Heart right ventricle (tissue), 16 donors: ENCODE measurements at regions not wholly inside any gene's neighbourhood (a gene's known extent, or its start where the extent isn't known, plus 50 kb on each side); places are given as distances from the start of the nearest gene placed in this dataset.

ENCODE experiments used
- ATAC-seq, 8 donors: fragments of 200-7000 bp; cut with Tn5 transposase; one replicate each; pipeline ENCODE4 v1.9.1; 2020; ENCODE audit warnings: mild to moderate bottlenecking in 8 of 8, moderate library complexity in 8 of 8, moderate number of reproducible peaks in 1 of 8
- DNase-seq, 2 donors: peaks; one replicate each; pipeline ENCODE4 v3.0.0-alpha.2; 2020
- H3K27ac ChIP-seq, 10 donors: fragments of 200-600 bp; sonication (generic) in 2 of 10; one replicate each; pipeline versions ENCODE4 v1.5.0 to v1.8.0; 2020 to 2022; ENCODE audit warnings: mild to moderate bottlenecking in 3 of 10
- H3K27me3 ChIP-seq, 7 donors: fragments of 200-600 bp; one replicate each; pipeline ENCODE4 v1.8.0; 2021 to 2022; ENCODE audit warnings: mild to moderate bottlenecking in 2 of 7
- H3K36me3 ChIP-seq, 9 donors: fragments of 200-600 bp; sonication (generic) in 1 of 9; one replicate each; pipeline versions ENCODE4 v1.5.0 to v1.8.0; 2020 to 2022; ENCODE audit warnings: mild to moderate bottlenecking in 2 of 9
- H3K4me1 ChIP-seq, 9 donors: fragments of 200-600 bp; sonication (generic) in 1 of 9; one replicate each; pipeline versions ENCODE4 v1.5.0 to v1.8.0; 2020 to 2022; ENCODE audit warnings: mild to moderate bottlenecking in 4 of 9
- H3K4me3 ChIP-seq, 10 donors: fragments of 200-600 bp; sonication (generic) in 2 of 10; one replicate each; pipeline versions ENCODE4 v1.5.0 to v1.8.0; 2020 to 2022; ENCODE audit warnings: mild to moderate bottlenecking in 7 of 10, moderate library complexity in 2 of 10
- H3K9me3 ChIP-seq, 11 donors: fragments of 200-600 bp in 10 of 11; sonication (generic) in 2 of 11; one replicate each; pipeline versions ENCODE4 v1.5.0 to v1.8.0; 2013 to 2022; ENCODE audit warnings: mild to moderate bottlenecking in 2 of 11, control low read depth in 1 of 11, moderate library complexity in 1 of 11
- CTCF ChIP-seq, 9 donors: fragments of 200-600 bp; sonication (generic) in 2 of 9; IDR thresholded peaks; one replicate each; pipeline versions ENCODE4 v1.5.0 to v1.8.0; 2021 to 2022; ENCODE audit warnings: antibody characterized with exemption in 9 of 9, mild to moderate bottlenecking in 5 of 9, moderate library complexity in 1 of 9
- WGBS, 2 donors: extraction: QIAGEN DNeasy Blood & Tissue Kit; methylation state at CpG; one replicate each; pipeline ENCODE4 v1.1.7; 2013; ENCODE audit warnings: inconsistent platforms in 1 of 2; 5-methylcytosine and 5-hydroxymethylcytosine counted together
- intact Hi-C, 10 donors: fragments of 100-400 bp; cut with DNase I; formaldehyde crosslinking; loops; one replicate each; pipeline versions ENCODE4 v1.11.1 to v1.14.2; 2022
- donor health status: Arrhythmogenic right ventricular cardiomyopathy.
- donor health status: ischemic (EF 13 %, LVEDD 7.1; RV severe dilation, severe dysfunction).
- donor health status: healthy with polysubstance abuse.
- donor health status: DM: no; HTN: yes; CAD: no.
- donor health status: DM: no; HTN: no; CAD: no.
- donor health status: ischemic (EF 25% LVEDD 6.9; RV normal size, moderate dysfunction).
- donor health status: ischemic (EF 25% LVEDD 5.7; RV mildly dilated, moderate dysfunction).
- donor health status: healthy.
- donor health status: DM: yes; HTN: yes; CAD: no.
- donor health status: Ischemic cardiomyopathy.
- donor health status: ischemic (EF 35%, LVEDD 5.7; RV mildly dilated, moderate dysfunction).
- donor health status: nonischemic (EF 11% LVEDD 7.7; RV severe dilation, severe dysfunction).
- donor health status: DM: yes; HTN: yes; CAD: no.
- donor health status: PGD.
- donor health status: ischemic (EF 29% LVEDD 5.4; RV normal size, mild dysfunction).
- donor health status: nonischemic (EF 23%, LVEDD 6.1; RV moderate dilation, normal function).

- intact Hi-C loops: no loop called here
- no peak for TF ChIP-seq CTCF (IDR thresholded peaks at IDR 0.05)
- DNase-seq (no peak), ATAC-seq (peak in 1 of 8 donors; percentile 67)
- H3K27me3 ChIP-seq: peaks cover 0 to 12% (median 0%) of the 10 kb centered on the region in 7 donors
- H3K4me1 ChIP-seq: peaks cover 0 to 20% (median 8%) of the 10 kb centered on the region in 9 donors
- H3K27ac ChIP-seq: no peak overlapping the region
- no peak overlapping the region for H3K4me3 ChIP-seq
- no peaks in the 10 kb centered on the region for H3K36me3 ChIP-seq
- WGBS, 2 donors: 45 to 53% methylated on average over 13 of the region's 13 CpGs
- no peaks in the 10 kb centered on the region for H3K9me3 ChIP-seq
Measured at GRCh38 chr20:52494244-52494643, 302.7 kb upstream of the ZFP64 start.

- H3K27ac ChIP-seq: peak overlapping the region in 6 of 10 donors; percentile 39 to 65 (median 50)
- DNase-seq: peak in 1 of 2 donors; percentile 23
- no peaks in the 10 kb centered on the region for H3K36me3 ChIP-seq
- H3K27me3 ChIP-seq: peaks cover 0 to 12% (median 0%) of the 10 kb centered on the region in 7 donors
- WGBS, 2 donors: 0 to 6% methylated on average over 9 of the region's 9 CpGs
- no peak for TF ChIP-seq CTCF (IDR thresholded peaks at IDR 0.05)
- intact Hi-C loops: no loop called here
- peak in 7 of 8 donors; percentile 70 to 90 (median 73) for ATAC-seq
- peaks cover 0 to 2% (median 0%) of the 10 kb centered on the region in 11 donors for H3K9me3 ChIP-seq
- peak overlapping the region in 8 of 10 donors; percentile 4 to 45 (median 32) for H3K4me3 ChIP-seq
- H3K4me1 ChIP-seq: peaks cover 0 to 20% (median 8%) of the 10 kb centered on the region in 9 donors
Measured at GRCh38 chr20:52493171-52493721, 301.7 kb upstream of the ZFP64 start.

- no peak for TF ChIP-seq CTCF (IDR thresholded peaks at IDR 0.05)
- DNase-seq (no peak), ATAC-seq (no peak)
- Histone ChIP-seq H3K4me3 (no peak overlapping the region), H3K27me3 (peaks cover 0 to 12% (median 0%) of the 10 kb centered on the region in 7 donors), H3K36me3 (no peaks in the 10 kb centered on the region), H3K9me3 (peaks cover 0 to 2% (median 0%) of the 10 kb centered on the region in 11 donors), H3K27ac (no peak overlapping the region), H3K4me1 (peaks cover 0 to 20% (median 8%) of the 10 kb centered on the region in 9 donors)
- intact Hi-C loops: no loop called here
- WGBS, 2 donors: 58 to 71% methylated on average over 10 of the region's 10 CpGs
Measured at GRCh38 chr20:52490711-52491430, 299.3 kb upstream of the ZFP64 start.

GRCh38 chr20:52484438-52484837 is 292.9 kb upstream of the ZFP64 start:
- Histone ChIP-seq H3K27ac (no peak overlapping the region), H3K4me1 (no peaks in the 10 kb centered on the region), H3K36me3 (no peaks in the 10 kb centered on the region), H3K4me3 (no peak overlapping the region), H3K9me3 (peaks cover 0 to 2% (median 0%) of the 10 kb centered on the region in 11 donors), H3K27me3 (no peaks in the 10 kb centered on the region)
- intact Hi-C loops: no loop called here
- DNase-seq (no peak), ATAC-seq (no peak)
- 65 to 69% methylated on average over 2 of the region's 2 CpGs for WGBS, 2 donors
- no peak for TF ChIP-seq CTCF (IDR thresholded peaks at IDR 0.05)
